HG03025 (cell line): ENCODE measurements at regions not wholly inside any gene's neighbourhood (a gene's known extent, or its start where the extent isn't known, plus 50 kb on each side); places are given as distances from the start of the nearest gene placed in this dataset.

Experiments
- ATAC-seq: cut with Tn5 transposase; IDR thresholded peaks from one replicate; pipeline ENCODE4 v1.9.1; 2021; ENCODE audit warnings: mild to moderate bottlenecking, moderate library complexity; ENCODE audit not compliant: unreplicated experiment, low FRiP score

GRCh38 chr4:136803433-136803832, 728.9 kb downstream of the PCDH18 start:
- no peak for ATAC-seq

GRCh38 chr4:136800248-136800647, 732.0 kb downstream of the PCDH18 start:
- no peak for ATAC-seq

GRCh38 chr4:136796953-136797352, 735.3 kb downstream of the PCDH18 start:
- no peak for ATAC-seq

GRCh38 chr4:136793848-136794247, 738.4 kb downstream of the PCDH18 start:
- no peak for ATAC-seq

- no peak for ATAC-seq
Observed at GRCh38 chr4:136784326-136784725, 748.0 kb downstream of the PCDH18 start.

- ATAC-seq, result no peak
Observed at GRCh38 chr4:136769717-136770116, 762.6 kb downstream of the PCDH18 start.

- ATAC-seq, result no peak
Observed at GRCh38 chr4:136768925-136769275, 763.4 kb downstream of the PCDH18 start.

GRCh38 chr4:136768213-136768924, 763.9 kb downstream of the PCDH18 start:
- no peak for ATAC-seq

- no peak for ATAC-seq
Observed at GRCh38 chr4:136763919-136764318, 768.4 kb downstream of the PCDH18 start.

GRCh38 chr4:136755531-136755916, 776.8 kb downstream of the PCDH18 start:
- no peak for ATAC-seq

GRCh38 chr4:136754810-136755530, 777.3 kb downstream of the PCDH18 start:
- ATAC-seq, result no peak

GRCh38 chr4:136751556-136751955, 780.7 kb downstream of the PCDH18 start:
- ATAC-seq, result no peak

GRCh38 chr4:136750897-136751296, 781.4 kb downstream of the PCDH18 start:
- no peak for ATAC-seq

- no peak for ATAC-seq
Observed at GRCh38 chr4:136749989-136750388, 782.3 kb downstream of the PCDH18 start.

- no peak for ATAC-seq
Observed at GRCh38 chr4:136748773-136749172, 783.5 kb downstream of the PCDH18 start.

GRCh38 chr4:136748165-136748564, 784.1 kb downstream of the PCDH18 start:
- no peak for ATAC-seq

GRCh38 chr4:136743238-136743637, 789.1 kb downstream of the PCDH18 start:
- no peak for ATAC-seq

- ATAC-seq, result no peak
Observed at GRCh38 chr4:136742333-136742732, 790.0 kb downstream of the PCDH18 start.

GRCh38 chr4:136741468-136741867, 790.8 kb downstream of the PCDH18 start:
- no peak for ATAC-seq

- ATAC-seq, result no peak
Observed at GRCh38 chr4:136740326-136740725, 792.0 kb downstream of the PCDH18 start.

- no peak for ATAC-seq
Observed at GRCh38 chr4:136737066-136737465, 795.2 kb downstream of the PCDH18 start.

GRCh38 chr4:136731025-136731424, 801.3 kb downstream of the PCDH18 start:
- no peak for ATAC-seq
